ENCODE measurements at regions not wholly inside any gene's neighbourhood (a gene's known extent, or its start where the extent isn't known, plus 50 kb on each side); places are given as distances from the start of the nearest gene placed in this dataset.

DNA sequence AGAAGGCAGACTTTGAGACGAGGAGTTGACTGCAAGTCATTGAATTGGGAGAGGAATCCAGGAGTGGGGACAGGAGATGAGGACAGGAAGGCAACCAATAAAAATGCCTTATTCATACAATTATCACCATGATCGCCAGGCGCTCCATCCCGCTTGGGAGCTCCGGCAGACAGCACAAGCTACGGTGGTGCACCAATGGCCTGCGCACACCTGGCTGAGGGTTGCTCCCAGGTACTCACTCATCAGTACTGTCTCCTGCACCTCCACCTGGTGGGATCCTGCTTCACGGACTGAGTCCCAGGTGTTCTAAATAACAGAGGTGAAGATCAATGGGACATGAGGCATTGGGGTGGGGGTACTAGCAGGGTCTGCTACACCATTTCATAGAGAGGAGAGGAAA lies 160.0 kb upstream of the TNRC6C start:
- intact Hi-C loops (cut with DNase I), result no loop called here
- no peak for DNase-seq (ENCODE audit: extremely low spot score)
- H3K27ac ChIP-seq (replicated peaks in 1 of 4), result peak overlapping the region in 1 of 4 donors; percentile 83

DNA sequence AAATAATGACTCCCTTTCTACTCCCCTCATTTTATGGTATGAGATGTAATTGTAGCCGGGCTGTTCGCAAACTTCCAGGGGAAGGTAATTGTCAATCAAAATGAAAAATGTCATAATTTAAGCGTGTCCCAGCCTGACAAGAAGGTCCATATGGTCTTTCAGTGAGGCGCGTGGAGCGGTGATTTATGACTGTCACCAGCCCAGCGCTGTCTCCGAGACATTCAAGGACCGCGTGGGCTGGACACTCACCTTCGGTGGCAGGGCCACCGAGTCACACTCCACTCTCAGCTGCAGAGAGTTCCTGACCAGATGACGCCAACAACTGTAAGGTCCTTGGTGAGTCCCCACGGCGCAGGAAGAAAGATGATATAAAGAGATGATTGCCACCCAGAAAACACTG lies 157.7 kb upstream of the TNRC6C start:
- no peak overlapping the region for H3K27ac ChIP-seq (replicated peaks in 1 of 4)
- TF ChIP-seq POLR2A (IDR thresholded peaks at IDR 0.05; ENCODE audit: low read depth) (no peak), POLR2AphosphoS5 (IDR thresholded peaks at IDR 0.05) (no peak), EP300 (IDR thresholded peaks at IDR 0.05) (no peak)
- TF ChIP-seq, protein P1, sequence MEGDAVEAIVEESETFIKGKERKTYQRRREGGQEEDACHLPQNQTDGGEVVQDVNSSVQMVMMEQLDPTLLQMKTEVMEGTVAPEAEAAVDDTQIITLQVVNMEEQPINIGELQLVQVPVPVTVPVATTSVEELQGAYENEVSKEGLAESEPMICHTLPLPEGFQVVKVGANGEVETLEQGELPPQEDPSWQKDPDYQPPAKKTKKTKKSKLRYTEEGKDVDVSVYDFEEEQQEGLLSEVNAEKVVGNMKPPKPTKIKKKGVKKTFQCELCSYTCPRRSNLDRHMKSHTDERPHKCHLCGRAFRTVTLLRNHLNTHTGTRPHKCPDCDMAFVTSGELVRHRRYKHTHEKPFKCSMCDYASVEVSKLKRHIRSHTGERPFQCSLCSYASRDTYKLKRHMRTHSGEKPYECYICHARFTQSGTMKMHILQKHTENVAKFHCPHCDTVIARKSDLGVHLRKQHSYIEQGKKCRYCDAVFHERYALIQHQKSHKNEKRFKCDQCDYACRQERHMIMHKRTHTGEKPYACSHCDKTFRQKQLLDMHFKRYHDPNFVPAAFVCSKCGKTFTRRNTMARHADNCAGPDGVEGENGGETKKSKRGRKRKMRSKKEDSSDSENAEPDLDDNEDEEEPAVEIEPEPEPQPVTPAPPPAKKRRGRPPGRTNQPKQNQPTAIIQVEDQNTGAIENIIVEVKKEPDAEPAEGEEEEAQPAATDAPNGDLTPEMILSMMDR (IDR thresholded peaks at IDR 0.05), result no peak
- peaks cover 11 to 57% (median 40%) of the 10 kb centered on the region in 4 donors for H3K4me1 ChIP-seq
- intact Hi-C loops (cut with DNase I), result no loop called here
- H3K36me3 ChIP-seq, result no peaks in the 10 kb centered on the region
- no peaks in the 10 kb centered on the region for H3K27me3 ChIP-seq
- H3K4me3 ChIP-seq, result no peak overlapping the region
- WGBS, result 95% methylated on average over 15 of the region's 15 CpGs
- no peaks in the 10 kb centered on the region for H3K9me3 ChIP-seq
- DNase-seq (ENCODE audit: extremely low spot score), result no peak

More for the DNA sequence above, 160.0 kb upstream of the TNRC6C start:
- H3K4me3 ChIP-seq, result no peak overlapping the region
- no peaks in the 10 kb centered on the region for H3K9me3 ChIP-seq
- 93% methylated on average over 7 of the region's 8 CpGs for WGBS
- no peak for TF ChIP-seq POLR2A (IDR thresholded peaks at IDR 0.05; ENCODE audit: low read depth)
- TF ChIP-seq, protein P1 (IDR thresholded peaks at IDR 0.05), result no peak
- no peaks in the 10 kb centered on the region for H3K36me3 ChIP-seq
- no peaks in the 10 kb centered on the region for H3K27me3 ChIP-seq
- H3K4me1 ChIP-seq, result peaks cover 11 to 51% (median 45%) of the 10 kb centered on the region in 4 donors

DNA sequence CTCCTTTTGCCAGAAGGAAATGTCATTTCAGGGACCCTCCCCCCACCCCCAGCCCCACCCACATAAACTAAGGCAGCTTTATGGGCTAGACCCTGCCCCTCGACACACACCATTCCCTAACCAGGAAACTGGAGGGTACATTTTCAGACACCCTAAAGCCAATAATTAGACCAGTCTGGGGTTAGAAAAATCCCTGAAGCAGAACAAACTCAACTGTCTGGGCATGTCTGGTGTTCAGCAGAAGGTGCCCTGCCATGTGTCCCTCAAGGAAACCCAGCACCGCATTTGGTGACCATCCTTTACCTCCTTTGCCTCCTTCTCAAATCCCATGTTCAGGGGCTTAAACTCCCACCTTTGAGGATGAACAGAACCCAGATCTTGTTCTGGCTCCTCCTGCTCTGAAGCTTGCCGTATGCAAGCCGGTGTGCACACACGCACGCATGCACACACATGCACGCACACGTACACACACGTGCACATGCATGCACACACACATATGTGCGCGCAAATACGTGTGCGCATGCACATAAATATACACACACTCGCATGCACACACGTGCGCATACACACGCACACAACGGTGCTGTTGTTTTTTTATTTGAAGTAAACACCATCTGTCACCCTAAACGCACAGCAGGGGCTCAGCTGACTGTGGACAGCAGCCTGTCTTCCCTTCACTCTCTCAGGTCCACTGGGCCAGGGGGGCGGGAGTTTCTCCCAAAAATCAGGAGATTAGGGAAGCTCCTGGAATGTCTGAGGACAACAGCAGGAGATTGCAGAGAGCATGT lies 156.8 kb upstream of the TNRC6C start:
- 81% methylated on average over 20 of the region's 20 CpGs for WGBS
- Histone ChIP-seq H3K27ac (replicated peaks in 1 of 4) (peak overlapping the region in 2 of 4 donors; percentile 48 to 59), H3K4me1 (peaks cover 11 to 48% (median 31%) of the 10 kb centered on the region in 4 donors), H3K36me3 (no peaks in the 10 kb centered on the region), H3K4me3 (no peak overlapping the region), H3K27me3 (no peaks in the 10 kb centered on the region), H3K9me3 (no peaks in the 10 kb centered on the region)
- TF ChIP-seq POLR2AphosphoS5 (IDR thresholded peaks at IDR 0.05) (no peak), POLR2A (IDR thresholded peaks at IDR 0.05; ENCODE audit: low read depth) (no peak), EP300 (IDR thresholded peaks at IDR 0.05) (no peak)
- TF ChIP-seq, protein P1 (IDR thresholded peaks at IDR 0.05), result no peak
- DNase-seq (ENCODE audit: extremely low spot score), result no peak
- intact Hi-C loops (cut with DNase I), result no loop called here

DNA sequence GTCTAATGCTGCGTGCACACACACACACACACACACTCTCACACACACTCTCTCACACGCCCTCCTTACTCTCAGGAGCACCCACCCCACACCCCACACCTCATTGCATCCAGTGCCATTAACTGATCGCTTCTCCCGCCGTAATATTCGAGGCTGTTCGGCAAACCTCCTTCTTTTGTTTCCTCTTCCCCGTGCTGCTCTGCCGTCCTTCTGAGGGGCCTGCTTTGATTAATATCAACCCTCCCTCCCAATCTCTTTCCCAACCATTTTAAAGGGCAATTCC lies 156.2 kb upstream of the TNRC6C start:
- WGBS, result 14% methylated on average over 9 of the region's 9 CpGs
- Histone ChIP-seq H3K9me3 (no peaks in the 10 kb centered on the region), H3K27me3 (no peaks in the 10 kb centered on the region), H3K4me3 (peak overlapping the region in 1 of 4 donors; percentile 25), H3K27ac (replicated peaks in 1 of 4) (peak overlapping the region; percentile 48 to 73 (median 64)), H3K36me3 (no peaks in the 10 kb centered on the region), H3K4me1 (peaks cover 11 to 42% (median 27%) of the 10 kb centered on the region in 4 donors)
- TF ChIP-seq POLR2A (IDR thresholded peaks at IDR 0.05; ENCODE audit: low read depth) (no peak), EP300 (IDR thresholded peaks at IDR 0.05) (no peak), POLR2AphosphoS5 (IDR thresholded peaks at IDR 0.05) (no peak)
- TF ChIP-seq, protein P1 (IDR thresholded peaks at IDR 0.05), result no peak
- no peak for DNase-seq (ENCODE audit: extremely low spot score)
- intact Hi-C loops (cut with DNase I), result no loop called here

DNA sequence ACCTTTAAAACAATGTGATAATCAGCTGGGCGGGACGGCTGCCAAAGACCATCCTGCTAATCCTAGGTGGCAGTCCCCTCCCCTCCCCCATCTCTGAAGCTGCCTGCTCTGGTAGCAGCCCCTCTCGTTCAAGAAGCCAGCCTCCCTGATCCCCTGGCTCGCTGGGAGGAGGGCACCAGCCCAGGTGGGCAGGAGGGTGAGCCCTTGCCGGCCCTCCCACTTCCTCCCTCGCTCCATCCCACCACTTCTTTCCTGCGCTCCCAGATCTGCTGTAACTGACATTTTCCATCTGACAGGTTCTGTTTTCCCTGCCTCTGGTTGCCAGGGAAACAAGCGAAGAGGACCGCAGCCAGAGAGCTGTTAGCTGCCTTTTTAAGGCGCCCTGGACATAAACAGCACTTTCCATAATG lies 155.7 kb upstream of the TNRC6C start:
- no peak for DNase-seq (ENCODE audit: extremely low spot score)
- Histone ChIP-seq H3K27ac (replicated peaks in 1 of 4) (peak overlapping the region; percentile 48 to 73 (median 64)), H3K36me3 (no peaks in the 10 kb centered on the region), H3K27me3 (no peaks in the 10 kb centered on the region), H3K4me1 (peaks cover 11 to 37% (median 23%) of the 10 kb centered on the region in 4 donors), H3K9me3 (no peaks in the 10 kb centered on the region), H3K4me3 (peak overlapping the region in 2 of 4 donors; percentile 25 to 34)
- intact Hi-C loops (cut with DNase I), result no loop called here
- WGBS, result 9% methylated on average over 10 of the region's 10 CpGs
- TF ChIP-seq EP300 (IDR thresholded peaks at IDR 0.05) (no peak), POLR2A (IDR thresholded peaks at IDR 0.05; ENCODE audit: low read depth) (no peak), POLR2AphosphoS5 (IDR thresholded peaks at IDR 0.05) (peak in 1 of 2 donors; percentile 30)
- TF ChIP-seq, protein P1 (IDR thresholded peaks at IDR 0.05), result no peak
